ENCODE measurements at regions not wholly inside any gene's neighbourhood (a gene's known extent, or its start where the extent isn't known, plus 50 kb on each side); places are given as distances from the start of the nearest gene placed in this dataset.

- H3K36me3 ChIP-seq (ENCODE audit: control insufficient read depth in 2 of 2, extremely low read depth in 1 of 2, insufficient read depth in 1 of 2, low read length in 1 of 2) = no peaks in the 10 kb centered on the region
- H3K4me1 Mint-ChIP-seq = peaks cover 12 to 22% (median 20%) of the 10 kb centered on the region in 3 donors
- DNase-seq (no peak), ATAC-seq (replicated peaks in 1 of 4) (no peak)
- WGBS (ENCODE audit: insufficient coverage) = 60% methylated on average over 1 of the region's 13 CpGs
- peaks cover 7% of the 10 kb centered on the region for H3K9me3 ChIP-seq
- H3K9me3 Mint-ChIP-seq = peaks cover 7 to 26% (median 16%) of the 10 kb centered on the region in 3 donors
- no peak overlapping the region for H3K27ac Mint-ChIP-seq
- ChIA-PET POLR2A (interaction anchor here in 1 of 2 donors (0.6 kb wide), 1 partner anchor 258 kb away, joined by 3 read pairs; no protein-coding TSS in a partner anchor), CTCF (no interaction called here)
- no peak overlapping the region for H3K4me3 Mint-ChIP-seq
- peaks cover 0 to 13% of the 10 kb centered on the region in 2 experiments for H3K4me1 ChIP-seq (ENCODE audit: control insufficient read depth in 1 of 2, extremely low read depth in 1 of 2, insufficient read depth in 2 of 2, low read length in 2 of 2)
- peaks cover 87% of the 10 kb centered on the region in 2 donors for H3K27me3 Mint-ChIP-seq
- H3K27ac ChIP-seq (ENCODE audit: low read length) = no peak overlapping the region
- peaks cover 20 to 32% of the 10 kb centered on the region in 2 experiments for H3K27me3 ChIP-seq (replicated peaks in 1 of 2; ENCODE audit: control insufficient read depth in 2 of 2, extremely low read depth in 1 of 2, insufficient read depth in 2 of 2, low read length in 1 of 2)
- H3K36me3 Mint-ChIP-seq = no peaks in the 10 kb centered on the region
- H3K4me3 ChIP-seq (ENCODE audit: control insufficient read depth in 1 of 2, extremely low read depth in 1 of 2, low read length in 1 of 2) = no peak overlapping the region
These were observed 197.0 kb downstream of the TRIM27 start for GRCh38 chr6:28726569-28727309.

GRCh38 chr6:28727559-28728211 is 196.1 kb downstream of the TRIM27 start:
- Histone ChIP-seq H3K9me3 (peaks cover 7% of the 10 kb centered on the region), H3K4me3 (ENCODE audit: control insufficient read depth in 1 of 2, extremely low read depth in 1 of 2, low read length in 1 of 2) (no peak overlapping the region), H3K4me1 (ENCODE audit: control insufficient read depth in 1 of 2, extremely low read depth in 1 of 2, insufficient read depth in 2 of 2, low read length in 2 of 2) (peaks cover 0 to 13% of the 10 kb centered on the region in 2 experiments), H3K27me3 (replicated peaks in 1 of 2; ENCODE audit: control insufficient read depth in 2 of 2, extremely low read depth in 1 of 2, insufficient read depth in 2 of 2, low read length in 1 of 2) (peaks cover 26 to 37% of the 10 kb centered on the region in 2 experiments), H3K36me3 (ENCODE audit: control insufficient read depth in 2 of 2, extremely low read depth in 1 of 2, insufficient read depth in 1 of 2, low read length in 1 of 2) (no peaks in the 10 kb centered on the region), H3K27ac (ENCODE audit: low read length) (no peak overlapping the region)
- POLR2A ChIA-PET = interaction anchor here (0.6 kb wide), 2 partner anchors 227 to 257 kb away, joined by 3 read pairs; no protein-coding TSS in a partner anchor
- Mint-ChIP-seq H3K36me3 (no peaks in the 10 kb centered on the region), H3K4me3 (peak overlapping the region in 2 of 3 donors; percentile 45 to 79), H3K27me3 (peaks cover 87% of the 10 kb centered on the region in 2 donors), H3K27ac (no peak overlapping the region), H3K4me1 (peaks cover 12 to 22% (median 20%) of the 10 kb centered on the region in 3 donors), H3K9me3 (peaks cover 12 to 31% (median 16%) of the 10 kb centered on the region in 3 donors)
- 40% methylated on average over 1 of the region's 9 CpGs for WGBS (ENCODE audit: insufficient coverage)
- ATAC-seq (replicated peaks in 1 of 4) (no peak), DNase-seq (no peak)
- CTCF ChIA-PET = interaction anchor here in 1 of 2 donors (0.6 kb wide), 1 partner anchor 851 kb away, joined by 4 read pairs; no protein-coding TSS in a partner anchor

- H3K9me3 Mint-ChIP-seq = peaks cover 21 to 44% (median 24%) of the 10 kb centered on the region in 3 donors
- CTCF ChIA-PET = interaction anchor here in 1 of 2 donors (0.7 kb wide), 1 partner anchor 957 kb away, joined by 3 read pairs; no protein-coding TSS in a partner anchor
- peaks cover 0 to 13% of the 10 kb centered on the region in 2 experiments for H3K4me1 ChIP-seq (ENCODE audit: control insufficient read depth in 1 of 2, extremely low read depth in 1 of 2, insufficient read depth in 2 of 2, low read length in 2 of 2)
- WGBS (ENCODE audit: insufficient coverage) = 15% methylated on average over 17 of the region's 24 CpGs
- H3K36me3 Mint-ChIP-seq = peaks cover 3% of the 10 kb centered on the region
- H3K4me3 ChIP-seq (ENCODE audit: control insufficient read depth in 1 of 2, extremely low read depth in 1 of 2, low read length in 1 of 2) = peak overlapping the region in 1 of 2 donors; percentile 2
- DNase-seq (no peak), ATAC-seq (replicated peaks in 1 of 4) (no peak)
- no peaks in the 10 kb centered on the region for H3K36me3 ChIP-seq (ENCODE audit: control insufficient read depth in 2 of 2, extremely low read depth in 1 of 2, insufficient read depth in 1 of 2, low read length in 1 of 2)
- H3K27ac Mint-ChIP-seq = peak overlapping the region in 1 of 2 donors; percentile 61
- peaks cover 89 to 92% of the 10 kb centered on the region in 2 donors for H3K27me3 Mint-ChIP-seq
- POLR2A ChIA-PET = interaction anchor here in 1 of 2 donors (0.6 to 1.0 kb wide), 3 partner anchors 828 to 1557 kb away, joined by 3 to 13 read pairs (median 3); a partner anchor contains a TSS
- H3K27ac ChIP-seq (ENCODE audit: low read length) = no peak overlapping the region
- peaks cover 12 to 22% (median 20%) of the 10 kb centered on the region in 3 donors for H3K4me1 Mint-ChIP-seq
- peaks cover 7% of the 10 kb centered on the region for H3K9me3 ChIP-seq
- peaks cover 30 to 51% of the 10 kb centered on the region in 2 experiments for H3K27me3 ChIP-seq (replicated peaks in 1 of 2; ENCODE audit: control insufficient read depth in 2 of 2, extremely low read depth in 1 of 2, insufficient read depth in 2 of 2, low read length in 1 of 2)
- peak overlapping the region; percentile 70 to 79 (median 72) for H3K4me3 Mint-ChIP-seq
These were observed 194.0 kb downstream of the TRIM27 start for GRCh38 chr6:28729501-28730402.

GRCh38 chr6:28732052-28732451 is 191.7 kb downstream of the TRIM27 start:
- Mint-ChIP-seq H3K4me3 (no peak overlapping the region), H3K27ac (no peak overlapping the region), H3K4me1 (peaks cover 12 to 22% (median 20%) of the 10 kb centered on the region in 3 donors), H3K36me3 (peaks cover 6% of the 10 kb centered on the region), H3K27me3 (peaks cover 94 to 95% of the 10 kb centered on the region in 2 donors), H3K9me3 (peaks cover 21 to 51% (median 28%) of the 10 kb centered on the region in 3 donors)
- ChIA-PET CTCF (no interaction called here), POLR2A (no interaction called here)
- no peak overlapping the region for H3K27ac ChIP-seq (ENCODE audit: low read length)
- DNase-seq (no peak), ATAC-seq (replicated peaks in 1 of 4) (no peak)
- WGBS (ENCODE audit: insufficient coverage) = 40% methylated on average over 5 of the region's 5 CpGs
- H3K9me3 ChIP-seq = peaks cover 5% of the 10 kb centered on the region
- no peak overlapping the region for H3K4me3 ChIP-seq (ENCODE audit: control insufficient read depth in 1 of 2, extremely low read depth in 1 of 2, low read length in 1 of 2)
- H3K36me3 ChIP-seq (ENCODE audit: control insufficient read depth in 2 of 2, extremely low read depth in 1 of 2, insufficient read depth in 1 of 2, low read length in 1 of 2) = no peaks in the 10 kb centered on the region
- peaks cover 35 to 64% of the 10 kb centered on the region in 2 experiments for H3K27me3 ChIP-seq (replicated peaks in 1 of 2; ENCODE audit: control insufficient read depth in 2 of 2, extremely low read depth in 1 of 2, insufficient read depth in 2 of 2, low read length in 1 of 2)
- H3K4me1 ChIP-seq (ENCODE audit: control insufficient read depth in 1 of 2, extremely low read depth in 1 of 2, insufficient read depth in 2 of 2, low read length in 2 of 2) = peaks cover 0 to 13% of the 10 kb centered on the region in 2 experiments

GRCh38 chr6:28734443-28734959 is 189.3 kb downstream of the TRIM27 start:
- Mint-ChIP-seq H3K27me3 (peaks cover 90 to 92% of the 10 kb centered on the region in 2 donors), H3K27ac (no peak overlapping the region), H3K36me3 (peaks cover 16% of the 10 kb centered on the region), H3K9me3 (peaks cover 29 to 55% (median 37%) of the 10 kb centered on the region in 3 donors), H3K4me1 (peaks cover 2 to 16% (median 8%) of the 10 kb centered on the region in 3 donors), H3K4me3 (no peak overlapping the region)
- H3K27me3 ChIP-seq (replicated peaks in 1 of 2; ENCODE audit: control insufficient read depth in 2 of 2, extremely low read depth in 1 of 2, insufficient read depth in 2 of 2, low read length in 1 of 2) = peaks cover 40 to 77% of the 10 kb centered on the region in 2 experiments
- H3K27ac ChIP-seq (ENCODE audit: low read length) = no peak overlapping the region
- WGBS (ENCODE audit: insufficient coverage) = 0% methylated on average over 1 of the region's 15 CpGs
- H3K9me3 ChIP-seq = peaks cover 4% of the 10 kb centered on the region
- ATAC-seq (replicated peaks in 1 of 4) (no peak), DNase-seq (no peak)
- ChIA-PET CTCF (interaction anchor here in 1 of 2 donors (1.5 kb wide), 1 partner anchor 919 kb away, joined by 4 read pairs; no protein-coding TSS in a partner anchor), POLR2A (no interaction called here)
- no peak overlapping the region for H3K4me3 ChIP-seq (ENCODE audit: control insufficient read depth in 1 of 2, extremely low read depth in 1 of 2, low read length in 1 of 2)
- peaks cover 0 to 5% of the 10 kb centered on the region in 2 experiments for H3K4me1 ChIP-seq (ENCODE audit: control insufficient read depth in 1 of 2, extremely low read depth in 1 of 2, insufficient read depth in 2 of 2, low read length in 2 of 2)
- no peaks in the 10 kb centered on the region for H3K36me3 ChIP-seq (ENCODE audit: control insufficient read depth in 2 of 2, extremely low read depth in 1 of 2, insufficient read depth in 1 of 2, low read length in 1 of 2)

All from T-cell (primary cell).